OCI-LY7 (cell line): ENCODE measurements at regions not wholly inside any gene's neighbourhood (a gene's known extent, or its start where the extent isn't known, plus 50 kb on each side); places are given as distances from the start of the nearest gene placed in this dataset.

Experiments used
- CTCF ChIP-seq: fragments of 200-600 bp; sonication (generic); conservative IDR thresholded peaks from 2 replicates; pipeline ENCODE4 v1.5.1; 2014; ENCODE audit warnings: mild to moderate bottlenecking, antibody characterized with exemption, low read length, moderate library complexity, mixed read lengths
- EZH2phosphoT487 ChIP-seq: fragments of 200-600 bp; sonication (generic); IDR thresholded peaks from 2 replicates; pipeline ENCODE4 v1.6.1; 2018; ENCODE audit warnings: low read depth, borderline replicate concordance, mild to moderate bottlenecking, mixed run types, antibody characterized with exemption, low read length, moderate library complexity, mixed read lengths

- TF ChIP-seq CTCF (no peak), EZH2phosphoT487 (no peak)
Measured at GRCh38 chr12:105480162-105480561, 149.7 kb downstream of the C12orf75 start.
